Esophagus squamous epithelium (tissue), 5 donors: ENCODE measurements at regions not wholly inside any gene's neighbourhood (a gene's known extent, or its start where the extent isn't known, plus 50 kb on each side); places are given as distances from the start of the nearest gene placed in this dataset.

ENCODE experiments used
- DNase-seq: peaks from one replicate; lab custom pipeline; 2025; lab: John Stamatoyannopoulos, UW
- H3K27ac ChIP-seq, 4 donors: fragments of 200-600 bp; sonication (generic); one replicate each; pipeline ENCODE4 v1.5.1; 2016 to 2019; ENCODE audit warnings: mild to moderate bottlenecking in 1 of 4
- H3K27me3 ChIP-seq, 4 donors: fragments of 200-600 bp; sonication (generic); 1 replicate in 3 of 4; 2 replicates in 1 of 4; pipeline versions ENCODE4 v1.5.1 to v1.6.0; 2017 to 2021; ENCODE audit warnings: antibody characterized with exemption in 1 of 4
- H3K36me3 ChIP-seq, 3 donors: fragments of 200-600 bp; sonication (generic); one replicate each; pipeline ENCODE4 v1.5.1; 2016 to 2019
- H3K4me1 ChIP-seq, 3 donors: fragments of 200-600 bp; sonication (generic); one replicate each; pipeline ENCODE4 v1.5.1; 2017 to 2019
- H3K4me3 ChIP-seq, 4 donors: fragments of 200-600 bp; sonication (generic); 1 replicate in 3 of 4; 2 replicates in 1 of 4; pipeline ENCODE4 v1.5.1; 2016 to 2019; ENCODE audit warnings: mild to moderate bottlenecking in 2 of 4, moderate library complexity in 1 of 4
- H3K9me3 ChIP-seq, 3 donors: fragments of 200-600 bp; sonication (generic); one replicate each; pipeline ENCODE4 v1.5.1; 2016 to 2019
- CTCF ChIP-seq, 6 experiments: fragments of 450-650 bp in 4 of 6; fragments of 200-600 bp in 2 of 6; sonication (generic) in 2 of 6; IDR thresholded peaks; one replicate each; pipeline ENCODE4 v1.5.1; 2016 to 2019; ENCODE audit warnings: antibody characterized with exemption in 6 of 6, mild to moderate bottlenecking in 4 of 6, moderate library complexity in 4 of 6
- POLR2A ChIP-seq, 4 donors: fragments of 450-650 bp; IDR thresholded peaks; one replicate each; pipeline ENCODE4 v1.6.1; 2017; ENCODE audit warnings: antibody characterized with exemption in 4 of 4, mild to moderate bottlenecking in 4 of 4, moderate library complexity in 3 of 4
- WGBS, 2 donors: methylation state at CpG; one replicate each; pipeline ENCODE4 v1.1.5; 2018; 5-methylcytosine and 5-hydroxymethylcytosine counted together
- intact Hi-C: fragments of 100-400 bp; cut with DNase I; formaldehyde crosslinking; loops from one replicate; pipeline ENCODE4 v1.15.0; 2022
- donor health status: DM: yes; HTN: yes; CAD: no.

GRCh38 chr1:29474274-29475244, 238.2 kb downstream of the PTPRU start:
- Histone ChIP-seq H3K36me3 (no peaks in the 10 kb centered on the region), H3K27me3 (peaks cover 0 to 87% (median 4%) of the 10 kb centered on the region in 4 donors), H3K4me3 (no peak overlapping the region), H3K9me3 (no peaks in the 10 kb centered on the region), H3K27ac (no peak overlapping the region), H3K4me1 (no peaks in the 10 kb centered on the region)
- intact Hi-C loops: no loop called here
- no peak for TF ChIP-seq POLR2A (IDR thresholded peaks at IDR 0.05)
- TF ChIP-seq CTCF (IDR thresholded peaks at IDR 0.05): no peak
- no peak for DNase-seq
- WGBS, 2 donors: 47 to 53% methylated on average over 7 to 8 of the region's 9 CpGs

GRCh38 chr1:29473161-29473855, 237.0 kb downstream of the PTPRU start:
- Histone ChIP-seq H3K4me1 (no peaks in the 10 kb centered on the region), H3K36me3 (no peaks in the 10 kb centered on the region), H3K9me3 (no peaks in the 10 kb centered on the region), H3K27ac (no peak overlapping the region), H3K4me3 (no peak overlapping the region), H3K27me3 (peaks cover 0 to 74% (median 2%) of the 10 kb centered on the region in 4 donors)
- no peak for TF ChIP-seq POLR2A (IDR thresholded peaks at IDR 0.05)
- no peak for TF ChIP-seq CTCF (IDR thresholded peaks at IDR 0.05)
- intact Hi-C loops: no loop called here
- WGBS, 2 donors: 69 to 74% methylated on average over 8 to 9 of the region's 9 CpGs
- no peak for DNase-seq

GRCh38 chr1:29471487-29472313, 235.4 kb downstream of the PTPRU start:
- H3K36me3 ChIP-seq: no peaks in the 10 kb centered on the region
- WGBS, 2 donors: 20 to 27% methylated on average over 1 of the region's 5 CpGs
- no peak for TF ChIP-seq POLR2A (IDR thresholded peaks at IDR 0.05)
- TF ChIP-seq CTCF (IDR thresholded peaks at IDR 0.05): no peak
- H3K4me3 ChIP-seq: no peak overlapping the region
- DNase-seq: no peak
- H3K27ac ChIP-seq: no peak overlapping the region
- intact Hi-C loops: no loop called here
- H3K9me3 ChIP-seq: no peaks in the 10 kb centered on the region
- H3K4me1 ChIP-seq: no peaks in the 10 kb centered on the region
- peaks cover 0 to 58% (median under 1%) of the 10 kb centered on the region in 4 donors for H3K27me3 ChIP-seq

- peaks cover 0 to 2% (median 0%) of the 10 kb centered on the region in 3 donors for H3K9me3 ChIP-seq
- intact Hi-C loops: no loop called here
- DNase-seq: no peak
- WGBS, 2 donors: 66 to 70% methylated on average over 3 to 9 of the region's 10 CpGs
- no peaks in the 10 kb centered on the region for H3K4me1 ChIP-seq
- H3K36me3 ChIP-seq: no peaks in the 10 kb centered on the region
- no peak overlapping the region for H3K4me3 ChIP-seq
- H3K27ac ChIP-seq: no peak overlapping the region
- peaks cover 0 to 49% (median 0%) of the 10 kb centered on the region in 4 donors for H3K27me3 ChIP-seq
- TF ChIP-seq POLR2A (IDR thresholded peaks at IDR 0.05): no peak
- TF ChIP-seq CTCF (IDR thresholded peaks at IDR 0.05): no peak
These were observed 234.4 kb downstream of the PTPRU start for GRCh38 chr1:29470788-29471119.
